ENCODE measurements at regions not wholly inside any gene's neighbourhood (a gene's known extent, or its start where the extent isn't known, plus 50 kb on each side); places are given as distances from the start of the nearest gene placed in this dataset.

DNA sequence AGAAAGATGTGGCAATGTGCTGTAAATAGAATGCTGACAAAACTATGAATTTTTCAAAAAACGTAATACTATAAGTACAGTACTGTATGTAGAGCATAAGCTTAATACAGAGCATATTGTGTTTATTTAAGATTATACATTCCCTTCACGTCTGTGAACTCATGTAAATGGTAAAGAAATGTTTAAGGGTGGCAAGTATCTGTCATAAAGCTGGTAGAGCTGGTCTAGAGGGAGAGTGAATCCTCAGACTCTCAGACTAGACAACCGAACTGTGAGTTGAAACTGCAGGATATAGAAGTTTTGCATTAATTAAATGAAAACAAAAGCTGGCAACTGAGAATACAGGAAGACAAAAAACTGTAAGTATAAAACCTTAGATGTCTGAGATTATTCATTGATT is 87.3 kb upstream of the ANXA1 start:
- no peak for ATAC-seq (ENCODE audit: insufficient read depth, low read depth)
- Histone ChIP-seq H4K20me1 (ENCODE audit: insufficient read depth, low read length) (no peaks in the 10 kb centered on the region), H3K27ac (ENCODE audit: low read length) (no peak overlapping the region), H3K9me3 (ENCODE audit: insufficient read depth, low read length, severe bottlenecking) (no peaks in the 10 kb centered on the region), H3K9ac (ENCODE audit: low read depth, low read length) (no peak overlapping the region), H3K4me1 (ENCODE audit: insufficient read depth, low read length) (no peaks in the 10 kb centered on the region), H2AFZ (ENCODE audit: low read depth, low read length) (no peak overlapping the region), H3K36me3 (ENCODE audit: insufficient read depth, low read length) (no peaks in the 10 kb centered on the region), H3K79me2 (ENCODE audit: insufficient read depth, low read length) (no peaks in the 10 kb centered on the region), H3K4me2 (ENCODE audit: insufficient read depth, low read length) (no peak overlapping the region), H3K27me3 (ENCODE audit: insufficient read depth, low read length, poor library complexity) (no peaks in the 10 kb centered on the region), H3K4me3 (ENCODE audit: low read depth in 1 of 2, low read length in 2 of 2) (no peak overlapping the region)
- TF ChIP-seq, protein P1, sequence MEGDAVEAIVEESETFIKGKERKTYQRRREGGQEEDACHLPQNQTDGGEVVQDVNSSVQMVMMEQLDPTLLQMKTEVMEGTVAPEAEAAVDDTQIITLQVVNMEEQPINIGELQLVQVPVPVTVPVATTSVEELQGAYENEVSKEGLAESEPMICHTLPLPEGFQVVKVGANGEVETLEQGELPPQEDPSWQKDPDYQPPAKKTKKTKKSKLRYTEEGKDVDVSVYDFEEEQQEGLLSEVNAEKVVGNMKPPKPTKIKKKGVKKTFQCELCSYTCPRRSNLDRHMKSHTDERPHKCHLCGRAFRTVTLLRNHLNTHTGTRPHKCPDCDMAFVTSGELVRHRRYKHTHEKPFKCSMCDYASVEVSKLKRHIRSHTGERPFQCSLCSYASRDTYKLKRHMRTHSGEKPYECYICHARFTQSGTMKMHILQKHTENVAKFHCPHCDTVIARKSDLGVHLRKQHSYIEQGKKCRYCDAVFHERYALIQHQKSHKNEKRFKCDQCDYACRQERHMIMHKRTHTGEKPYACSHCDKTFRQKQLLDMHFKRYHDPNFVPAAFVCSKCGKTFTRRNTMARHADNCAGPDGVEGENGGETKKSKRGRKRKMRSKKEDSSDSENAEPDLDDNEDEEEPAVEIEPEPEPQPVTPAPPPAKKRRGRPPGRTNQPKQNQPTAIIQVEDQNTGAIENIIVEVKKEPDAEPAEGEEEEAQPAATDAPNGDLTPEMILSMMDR (IDR thresholded peaks at IDR 0.05; ENCODE audit: borderline replicate concordance, extremely low read depth, low read length, poor library complexity, severe bottlenecking) = no peak
- TF ChIP-seq EZH2 (IDR thresholded peaks at IDR 0.05; ENCODE audit: borderline replicate concordance, low read depth, low read length, severe bottlenecking) = no peak
- DNase-seq = no peak

GRCh38 chr9:73061146-73061545 is 90.5 kb upstream of the ANXA1 start:
- Histone ChIP-seq H3K79me2 (ENCODE audit: insufficient read depth, low read length) (no peaks in the 10 kb centered on the region), H3K4me1 (ENCODE audit: insufficient read depth, low read length) (no peaks in the 10 kb centered on the region), H3K36me3 (ENCODE audit: insufficient read depth, low read length) (no peaks in the 10 kb centered on the region), H3K9me3 (ENCODE audit: insufficient read depth, low read length, severe bottlenecking) (no peaks in the 10 kb centered on the region), H2AFZ (ENCODE audit: low read depth, low read length) (no peak overlapping the region), H3K4me3 (ENCODE audit: low read depth in 1 of 2, low read length in 2 of 2) (no peak overlapping the region), H4K20me1 (ENCODE audit: insufficient read depth, low read length) (no peaks in the 10 kb centered on the region), H3K4me2 (ENCODE audit: insufficient read depth, low read length) (no peak overlapping the region), H3K9ac (ENCODE audit: low read depth, low read length) (no peak overlapping the region), H3K27me3 (ENCODE audit: insufficient read depth, low read length, poor library complexity) (no peaks in the 10 kb centered on the region), H3K27ac (ENCODE audit: low read length) (no peak overlapping the region)
- ATAC-seq (ENCODE audit: insufficient read depth, low read depth) (no peak), DNase-seq (no peak)
- TF ChIP-seq EZH2 (IDR thresholded peaks at IDR 0.05; ENCODE audit: borderline replicate concordance, low read depth, low read length, severe bottlenecking) = no peak
- TF ChIP-seq, protein P1 (IDR thresholded peaks at IDR 0.05; ENCODE audit: borderline replicate concordance, extremely low read depth, low read length, poor library complexity, severe bottlenecking) = no peak

GRCh38 chr9:73059247-73059646 is 92.4 kb upstream of the ANXA1 start:
- no peak for ATAC-seq (ENCODE audit: insufficient read depth, low read depth)
- no peak overlapping the region for H3K4me2 ChIP-seq (ENCODE audit: insufficient read depth, low read length)
- no peak overlapping the region for H3K27ac ChIP-seq (ENCODE audit: low read length)
- no peaks in the 10 kb centered on the region for H3K27me3 ChIP-seq (ENCODE audit: insufficient read depth, low read length, poor library complexity)
- TF ChIP-seq, protein P1 (IDR thresholded peaks at IDR 0.05; ENCODE audit: borderline replicate concordance, extremely low read depth, low read length, poor library complexity, severe bottlenecking) = no peak
- TF ChIP-seq EZH2 (IDR thresholded peaks at IDR 0.05; ENCODE audit: borderline replicate concordance, low read depth, low read length, severe bottlenecking) = no peak
- no peak overlapping the region for H2AFZ ChIP-seq (ENCODE audit: low read depth, low read length)
- DNase-seq = no peak
- no peak overlapping the region for H3K9ac ChIP-seq (ENCODE audit: low read depth, low read length)
- H3K4me3 ChIP-seq (ENCODE audit: low read depth in 1 of 2, low read length in 2 of 2) = no peak overlapping the region
- H4K20me1 ChIP-seq (ENCODE audit: insufficient read depth, low read length) = no peaks in the 10 kb centered on the region
- no peaks in the 10 kb centered on the region for H3K4me1 ChIP-seq (ENCODE audit: insufficient read depth, low read length)
- no peaks in the 10 kb centered on the region for H3K79me2 ChIP-seq (ENCODE audit: insufficient read depth, low read length)
- H3K9me3 ChIP-seq (ENCODE audit: insufficient read depth, low read length, severe bottlenecking) = no peaks in the 10 kb centered on the region
- H3K36me3 ChIP-seq (ENCODE audit: insufficient read depth, low read length) = no peaks in the 10 kb centered on the region

- ATAC-seq (ENCODE audit: insufficient read depth, low read depth) = no peak
- no peak overlapping the region for H2AFZ ChIP-seq (ENCODE audit: low read depth, low read length)
- peaks cover 6% of the 10 kb centered on the region for H3K27me3 ChIP-seq (ENCODE audit: insufficient read depth, low read length, poor library complexity)
- DNase-seq = no peak
- H3K4me1 ChIP-seq (ENCODE audit: insufficient read depth, low read length) = no peaks in the 10 kb centered on the region
- H3K27ac ChIP-seq (ENCODE audit: low read length) = no peak overlapping the region
- no peak for TF ChIP-seq EZH2 (IDR thresholded peaks at IDR 0.05; ENCODE audit: borderline replicate concordance, low read depth, low read length, severe bottlenecking)
- TF ChIP-seq, protein P1 (IDR thresholded peaks at IDR 0.05; ENCODE audit: borderline replicate concordance, extremely low read depth, low read length, poor library complexity, severe bottlenecking) = no peak
- no peaks in the 10 kb centered on the region for H3K9me3 ChIP-seq (ENCODE audit: insufficient read depth, low read length, severe bottlenecking)
- no peaks in the 10 kb centered on the region for H3K79me2 ChIP-seq (ENCODE audit: insufficient read depth, low read length)
- H3K9ac ChIP-seq (ENCODE audit: low read depth, low read length) = no peak overlapping the region
- H4K20me1 ChIP-seq (ENCODE audit: insufficient read depth, low read length) = no peaks in the 10 kb centered on the region
- no peak overlapping the region for H3K4me2 ChIP-seq (ENCODE audit: insufficient read depth, low read length)
- no peaks in the 10 kb centered on the region for H3K36me3 ChIP-seq (ENCODE audit: insufficient read depth, low read length)
- no peak overlapping the region for H3K4me3 ChIP-seq (ENCODE audit: low read depth in 1 of 2, low read length in 2 of 2)
Measured at GRCh38 chr9:73056245-73056644, 95.4 kb upstream of the ANXA1 start.

Measured in DND-41 (cell line).